ENCODE measurements at regions not wholly inside any gene's neighbourhood (a gene's known extent, or its start where the extent isn't known, plus 50 kb on each side); places are given as distances from the start of the nearest gene placed in this dataset.
"Not testable (repeated sequence)": the region's sequence is repeated elsewhere in the genome, so short reads cannot be mapped to it uniquely, and the experiment has no call there.

DNA sequence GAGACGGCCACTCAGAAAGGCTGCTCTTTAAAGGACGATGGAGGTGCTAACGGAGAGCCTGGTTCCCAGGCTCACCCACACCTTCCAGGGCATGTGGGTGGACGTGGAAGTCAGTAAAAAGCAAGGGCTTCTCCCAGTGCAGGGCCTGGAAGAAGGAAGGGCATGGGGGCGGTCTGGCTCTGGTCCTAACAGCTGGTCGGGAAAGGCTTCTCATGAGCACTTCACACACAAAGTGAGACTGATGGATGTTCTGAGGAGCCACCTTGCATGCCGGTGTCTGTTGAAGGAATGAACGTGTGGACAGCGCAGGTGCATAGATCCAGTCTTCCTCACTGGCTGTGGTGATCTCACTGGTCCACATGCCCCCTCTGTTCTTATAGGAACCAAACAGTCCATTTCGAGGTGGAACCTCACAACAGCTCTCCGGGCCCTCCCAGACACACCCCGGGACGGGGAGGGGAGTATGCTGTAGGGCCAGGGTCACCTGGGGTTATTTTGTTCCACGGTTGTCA is 90.6 kb upstream of the UXS1 start:
- Histone ChIP-seq H3K9me3 (ENCODE audit: control insufficient read depth, insufficient read depth, low read length) (no peaks in the 10 kb centered on the region), H3K36me3 (ENCODE audit: control insufficient read depth, insufficient read depth, low read length) (no peaks in the 10 kb centered on the region), H3K4me1 (ENCODE audit: control insufficient read depth, insufficient read depth, low read length) (no peaks in the 10 kb centered on the region), H3K27ac (ENCODE audit: low read length) (no peak overlapping the region), H3K27me3 (ENCODE audit: control insufficient read depth, insufficient read depth, low read length) (no peaks in the 10 kb centered on the region), H3K4me3 (ENCODE audit: low read length) (no peak overlapping the region)
- Mint-ChIP-seq H3K4me3 (no peak overlapping the region), H3K4me1 (peaks cover 0 to 8% of the 10 kb centered on the region in 2 donors), H3K36me3 (no peaks in the 10 kb centered on the region), H3K27ac (no peak overlapping the region), H3K27me3 (ENCODE audit: low read depth in 2 of 2) (peaks cover 0 to 6% of the 10 kb centered on the region in 2 donors), H3K9me3 (no peaks in the 10 kb centered on the region)
- no peak for ATAC-seq
- TF ChIP-seq, protein P1, sequence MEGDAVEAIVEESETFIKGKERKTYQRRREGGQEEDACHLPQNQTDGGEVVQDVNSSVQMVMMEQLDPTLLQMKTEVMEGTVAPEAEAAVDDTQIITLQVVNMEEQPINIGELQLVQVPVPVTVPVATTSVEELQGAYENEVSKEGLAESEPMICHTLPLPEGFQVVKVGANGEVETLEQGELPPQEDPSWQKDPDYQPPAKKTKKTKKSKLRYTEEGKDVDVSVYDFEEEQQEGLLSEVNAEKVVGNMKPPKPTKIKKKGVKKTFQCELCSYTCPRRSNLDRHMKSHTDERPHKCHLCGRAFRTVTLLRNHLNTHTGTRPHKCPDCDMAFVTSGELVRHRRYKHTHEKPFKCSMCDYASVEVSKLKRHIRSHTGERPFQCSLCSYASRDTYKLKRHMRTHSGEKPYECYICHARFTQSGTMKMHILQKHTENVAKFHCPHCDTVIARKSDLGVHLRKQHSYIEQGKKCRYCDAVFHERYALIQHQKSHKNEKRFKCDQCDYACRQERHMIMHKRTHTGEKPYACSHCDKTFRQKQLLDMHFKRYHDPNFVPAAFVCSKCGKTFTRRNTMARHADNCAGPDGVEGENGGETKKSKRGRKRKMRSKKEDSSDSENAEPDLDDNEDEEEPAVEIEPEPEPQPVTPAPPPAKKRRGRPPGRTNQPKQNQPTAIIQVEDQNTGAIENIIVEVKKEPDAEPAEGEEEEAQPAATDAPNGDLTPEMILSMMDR (IDR thresholded peaks at IDR 0.05) = no peak
- WGBS (ENCODE audit: insufficient coverage) = 86% methylated on average over 14 of the region's 14 CpGs
- intact Hi-C loops (cut with micrococcal nuclease) = no loop called here
- no peak for DNase-seq

DNA sequence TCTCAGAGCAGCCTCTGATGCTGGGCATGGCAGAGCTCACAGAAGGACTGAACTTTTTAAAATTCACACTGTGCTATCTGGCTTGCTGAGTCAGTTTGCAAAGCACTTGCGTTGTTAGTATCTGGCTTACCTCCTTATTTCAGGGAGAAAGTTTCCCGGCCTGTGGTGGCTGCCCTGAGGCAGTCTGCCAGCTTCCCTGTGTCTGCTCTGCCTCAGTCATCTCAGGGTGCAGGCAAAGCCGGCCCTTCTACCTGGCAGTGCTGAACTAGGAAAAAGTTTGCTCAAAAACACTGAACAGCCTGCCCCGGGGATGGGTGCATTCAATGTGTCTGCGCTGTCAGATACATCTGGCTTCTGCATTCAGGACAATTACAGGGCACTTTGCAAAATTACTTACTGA is 90.2 kb upstream of the UXS1 start:
- 88% methylated on average over 5 of the region's 5 CpGs for WGBS (ENCODE audit: insufficient coverage)
- H3K4me1 Mint-ChIP-seq = peaks cover 0 to 8% of the 10 kb centered on the region in 2 donors
- intact Hi-C loops (cut with micrococcal nuclease) = no loop called here

GRCh38 chr2:106283228-106284152 is 89.4 kb upstream of the UXS1 start:
- H3K4me1 Mint-ChIP-seq; H3K27me3 ChIP-seq (ENCODE audit: control insufficient read depth, insufficient read depth, low read length); H3K27ac Mint-ChIP-seq; H3K4me3 ChIP-seq (ENCODE audit: low read length); intact Hi-C loops (cut with micrococcal nuclease); H3K27me3 Mint-ChIP-seq (ENCODE audit: low read depth in 2 of 2); H3K4me1 ChIP-seq (ENCODE audit: control insufficient read depth, insufficient read depth, low read length); H3K4me3 Mint-ChIP-seq; H3K36me3 ChIP-seq (ENCODE audit: control insufficient read depth, insufficient read depth, low read length); H3K36me3 Mint-ChIP-seq; H3K9me3 ChIP-seq (ENCODE audit: control insufficient read depth, insufficient read depth, low read length); H3K9me3 Mint-ChIP-seq; DNase-seq; H3K27ac ChIP-seq (ENCODE audit: low read length): not testable (repeated sequence)
- ATAC-seq = peak in 1 of 3 donors; percentile 36
- 36% methylated on average over 9 of the region's 9 CpGs for WGBS (ENCODE audit: insufficient coverage)

More for the DNA sequence above, 90.2 kb upstream of the UXS1 start:
- Histone ChIP-seq H3K27me3 (ENCODE audit: control insufficient read depth, insufficient read depth, low read length) (no peaks in the 10 kb centered on the region), H3K9me3 (ENCODE audit: control insufficient read depth, insufficient read depth, low read length) (no peaks in the 10 kb centered on the region), H3K27ac (ENCODE audit: low read length) (no peak overlapping the region), H3K36me3 (ENCODE audit: control insufficient read depth, insufficient read depth, low read length) (no peaks in the 10 kb centered on the region), H3K4me3 (ENCODE audit: low read length) (no peak overlapping the region), H3K4me1 (ENCODE audit: control insufficient read depth, insufficient read depth, low read length) (no peaks in the 10 kb centered on the region)
- Mint-ChIP-seq H3K9me3 (no peaks in the 10 kb centered on the region), H3K36me3 (no peaks in the 10 kb centered on the region), H3K27ac (no peak overlapping the region), H3K27me3 (ENCODE audit: low read depth in 2 of 2) (peaks cover 0 to 6% of the 10 kb centered on the region in 2 donors), H3K4me3 (no peak overlapping the region)
- DNase-seq = no peak
- ATAC-seq = no peak
- TF ChIP-seq, protein P1 (IDR thresholded peaks at IDR 0.05) = no peak

DNA sequence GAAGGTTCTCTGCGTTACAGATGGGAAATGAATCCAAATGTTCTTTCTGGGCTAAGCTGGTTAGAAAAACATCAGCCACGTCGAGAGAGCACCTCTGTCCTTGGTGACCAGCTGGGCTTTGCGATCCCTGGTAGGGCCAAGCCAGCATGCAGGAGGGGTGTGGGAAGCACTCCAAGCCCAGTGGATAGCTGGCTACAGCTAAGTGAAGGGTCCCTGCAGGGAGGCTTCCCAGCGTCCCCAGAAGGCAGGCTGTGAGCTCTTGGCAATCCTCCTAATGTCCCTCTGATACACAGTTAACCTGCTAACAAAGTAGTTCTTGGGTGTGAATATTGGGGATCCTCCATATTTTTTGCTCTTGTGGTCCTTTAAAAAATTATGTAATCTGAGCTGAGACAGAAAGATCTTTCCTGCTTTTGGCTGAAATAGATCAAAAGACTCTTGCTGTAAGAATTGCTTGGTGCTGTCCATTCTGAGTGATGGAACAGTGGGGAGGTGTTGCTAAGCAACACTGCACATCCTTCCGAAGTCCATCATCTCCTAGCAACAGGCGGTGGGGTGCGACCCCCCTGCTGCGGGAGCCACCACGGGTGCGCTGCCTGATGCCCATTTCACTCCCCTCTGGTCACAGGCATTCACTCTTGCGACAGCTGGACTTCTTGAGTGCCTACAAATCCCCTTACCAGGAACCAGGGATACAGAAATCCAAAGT is 88.5 kb upstream of the UXS1 start:
- 91% methylated on average over 12 of the region's 12 CpGs for WGBS (ENCODE audit: insufficient coverage)
- H3K27me3 ChIP-seq (ENCODE audit: control insufficient read depth, insufficient read depth, low read length) = no peaks in the 10 kb centered on the region
- TF ChIP-seq, protein P1 (IDR thresholded peaks at IDR 0.05) = no peak
- peaks cover 0 to 6% of the 10 kb centered on the region in 2 donors for H3K27me3 Mint-ChIP-seq (ENCODE audit: low read depth in 2 of 2)
- no peak overlapping the region for H3K27ac ChIP-seq (ENCODE audit: low read length)
- intact Hi-C loops (cut with micrococcal nuclease) = no loop called here
- H3K9me3 ChIP-seq (ENCODE audit: control insufficient read depth, insufficient read depth, low read length) = no peaks in the 10 kb centered on the region
- peaks cover 0 to 8% of the 10 kb centered on the region in 2 donors for H3K4me1 Mint-ChIP-seq
- no peak overlapping the region for H3K4me3 ChIP-seq (ENCODE audit: low read length)
- H3K4me3 Mint-ChIP-seq = no peak overlapping the region
- H3K36me3 ChIP-seq (ENCODE audit: control insufficient read depth, insufficient read depth, low read length) = no peaks in the 10 kb centered on the region
- DNase-seq = peak in 1 of 2 donors; percentile 0
- no peaks in the 10 kb centered on the region for H3K9me3 Mint-ChIP-seq
- no peaks in the 10 kb centered on the region for H3K36me3 Mint-ChIP-seq
- H3K4me1 ChIP-seq (ENCODE audit: control insufficient read depth, insufficient read depth, low read length) = no peaks in the 10 kb centered on the region
- no peak for ATAC-seq
- H3K27ac Mint-ChIP-seq = no peak overlapping the region

GRCh38 chr2:106281907-106282430 is 87.9 kb upstream of the UXS1 start:
- ATAC-seq; H3K27ac Mint-ChIP-seq; H3K4me1 ChIP-seq (ENCODE audit: control insufficient read depth, insufficient read depth, low read length); H3K27me3 ChIP-seq (ENCODE audit: control insufficient read depth, insufficient read depth, low read length); H3K9me3 ChIP-seq (ENCODE audit: control insufficient read depth, insufficient read depth, low read length); H3K9me3 Mint-ChIP-seq; H3K36me3 ChIP-seq (ENCODE audit: control insufficient read depth, insufficient read depth, low read length); H3K27me3 Mint-ChIP-seq (ENCODE audit: low read depth in 2 of 2); H3K4me1 Mint-ChIP-seq; H3K4me3 ChIP-seq (ENCODE audit: low read length); H3K36me3 Mint-ChIP-seq; H3K27ac ChIP-seq (ENCODE audit: low read length); intact Hi-C loops (cut with micrococcal nuclease); H3K4me3 Mint-ChIP-seq: not testable (repeated sequence)
- DNase-seq = peak in 1 of 2 donors; percentile 0
- 86% methylated on average over 8 of the region's 11 CpGs for WGBS (ENCODE audit: insufficient coverage)
